ENCODE measurements at regions not wholly inside any gene's neighbourhood (a gene's known extent, or its start where the extent isn't known, plus 50 kb on each side); places are given as distances from the start of the nearest gene placed in this dataset.

GRCh38 chr2:129481306-129482219 is 497.9 kb upstream of the RAB6C start:
- TF ChIP-seq CTCF (IDR thresholded peaks at IDR 0.05; ENCODE audit: low read depth, low read length, poor library complexity, severe bottlenecking) = no peak
- TF ChIP-seq EZH2phosphoT487 (IDR thresholded peaks at IDR 0.05; ENCODE audit: borderline replicate concordance, low read length) = no peak

Data from DOHH2 (cell line).